ENCODE measurements at regions not wholly inside any gene's neighbourhood (a gene's known extent, or its start where the extent isn't known, plus 50 kb on each side); places are given as distances from the start of the nearest gene placed in this dataset.

- POLR2A ChIA-PET (ENCODE audit: low non-redundant PET), result no interaction called here
- Histone ChIP-seq H3K4me3 (ENCODE audit: low read depth, low read length, poor library complexity, severe bottlenecking) (no peak overlapping the region), H3K27ac (ENCODE audit: low read depth, low read length, poor library complexity, severe bottlenecking) (no peak overlapping the region), H3K4me1 (ENCODE audit: insufficient read depth, low read length, poor library complexity, severe bottlenecking) (no peaks in the 10 kb centered on the region), H3K9me3 (ENCODE audit: low read depth, low read length, poor library complexity, severe bottlenecking) (no peaks in the 10 kb centered on the region), H3K36me3 (ENCODE audit: insufficient read depth, low read length, poor library complexity, severe bottlenecking) (no peaks in the 10 kb centered on the region), H3K27me3 (replicated peaks; ENCODE audit: insufficient read depth, low read depth, low read length, poor library complexity) (no peaks in the 10 kb centered on the region)
- intact Hi-C loops (cut with micrococcal nuclease; ENCODE audit: unreplicated experiment), result no loop called here
- CTCF ChIA-PET, result no interaction called here
- BruUV-seq (replicated peaks), result no TSS peak
- DNase-seq (ENCODE audit: low spot score), result no peak
- TF ChIP-seq, protein P1, sequence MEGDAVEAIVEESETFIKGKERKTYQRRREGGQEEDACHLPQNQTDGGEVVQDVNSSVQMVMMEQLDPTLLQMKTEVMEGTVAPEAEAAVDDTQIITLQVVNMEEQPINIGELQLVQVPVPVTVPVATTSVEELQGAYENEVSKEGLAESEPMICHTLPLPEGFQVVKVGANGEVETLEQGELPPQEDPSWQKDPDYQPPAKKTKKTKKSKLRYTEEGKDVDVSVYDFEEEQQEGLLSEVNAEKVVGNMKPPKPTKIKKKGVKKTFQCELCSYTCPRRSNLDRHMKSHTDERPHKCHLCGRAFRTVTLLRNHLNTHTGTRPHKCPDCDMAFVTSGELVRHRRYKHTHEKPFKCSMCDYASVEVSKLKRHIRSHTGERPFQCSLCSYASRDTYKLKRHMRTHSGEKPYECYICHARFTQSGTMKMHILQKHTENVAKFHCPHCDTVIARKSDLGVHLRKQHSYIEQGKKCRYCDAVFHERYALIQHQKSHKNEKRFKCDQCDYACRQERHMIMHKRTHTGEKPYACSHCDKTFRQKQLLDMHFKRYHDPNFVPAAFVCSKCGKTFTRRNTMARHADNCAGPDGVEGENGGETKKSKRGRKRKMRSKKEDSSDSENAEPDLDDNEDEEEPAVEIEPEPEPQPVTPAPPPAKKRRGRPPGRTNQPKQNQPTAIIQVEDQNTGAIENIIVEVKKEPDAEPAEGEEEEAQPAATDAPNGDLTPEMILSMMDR (conservative IDR thresholded peaks at IDR 0.05; ENCODE audit: low read depth, low read length), result no peak
- no peak for TF ChIP-seq EZH2 (IDR thresholded peaks at IDR 0.05; ENCODE audit: borderline replicate concordance, low read depth, low read length, poor library complexity, severe bottlenecking)
Observed at GRCh38 chr11:19392321-19392720, 151.6 kb upstream of the E2F8 start.

GRCh38 chr11:19391652-19392051 lies 150.9 kb upstream of the E2F8 start:
- H3K27ac ChIP-seq (ENCODE audit: low read depth, low read length, poor library complexity, severe bottlenecking), result no peak overlapping the region
- no peaks in the 10 kb centered on the region for H3K36me3 ChIP-seq (ENCODE audit: insufficient read depth, low read length, poor library complexity, severe bottlenecking)
- DNase-seq (ENCODE audit: low spot score), result no peak
- TF ChIP-seq, protein P1 (conservative IDR thresholded peaks at IDR 0.05; ENCODE audit: low read depth, low read length), result no peak
- no peak for TF ChIP-seq EZH2 (IDR thresholded peaks at IDR 0.05; ENCODE audit: borderline replicate concordance, low read depth, low read length, poor library complexity, severe bottlenecking)
- no TSS peak for BruUV-seq (replicated peaks)
- no peaks in the 10 kb centered on the region for H3K27me3 ChIP-seq (replicated peaks; ENCODE audit: insufficient read depth, low read depth, low read length, poor library complexity)
- intact Hi-C loops (cut with micrococcal nuclease; ENCODE audit: unreplicated experiment), result no loop called here
- ChIA-PET POLR2A (ENCODE audit: low non-redundant PET) (no interaction called here), CTCF (no interaction called here)
- H3K9me3 ChIP-seq (ENCODE audit: low read depth, low read length, poor library complexity, severe bottlenecking), result no peaks in the 10 kb centered on the region
- H3K4me3 ChIP-seq (ENCODE audit: low read depth, low read length, poor library complexity, severe bottlenecking), result no peak overlapping the region
- H3K4me1 ChIP-seq (ENCODE audit: insufficient read depth, low read length, poor library complexity, severe bottlenecking), result no peaks in the 10 kb centered on the region

- ChIA-PET CTCF (no interaction called here), POLR2A (ENCODE audit: low non-redundant PET) (no interaction called here)
- intact Hi-C loops (cut with micrococcal nuclease; ENCODE audit: unreplicated experiment), result no loop called here
- Histone ChIP-seq H3K9me3 (ENCODE audit: low read depth, low read length, poor library complexity, severe bottlenecking) (no peaks in the 10 kb centered on the region), H3K27me3 (replicated peaks; ENCODE audit: insufficient read depth, low read depth, low read length, poor library complexity) (no peaks in the 10 kb centered on the region), H3K27ac (ENCODE audit: low read depth, low read length, poor library complexity, severe bottlenecking) (no peak overlapping the region), H3K36me3 (ENCODE audit: insufficient read depth, low read length, poor library complexity, severe bottlenecking) (no peaks in the 10 kb centered on the region), H3K4me1 (ENCODE audit: insufficient read depth, low read length, poor library complexity, severe bottlenecking) (no peaks in the 10 kb centered on the region), H3K4me3 (ENCODE audit: low read depth, low read length, poor library complexity, severe bottlenecking) (no peak overlapping the region)
- no TSS peak for BruUV-seq (replicated peaks)
- DNase-seq (ENCODE audit: low spot score), result no peak
- no peak for TF ChIP-seq EZH2 (IDR thresholded peaks at IDR 0.05; ENCODE audit: borderline replicate concordance, low read depth, low read length, poor library complexity, severe bottlenecking)
- TF ChIP-seq, protein P1 (conservative IDR thresholded peaks at IDR 0.05; ENCODE audit: low read depth, low read length), result no peak
Observed at GRCh38 chr11:19391026-19391425, 150.3 kb upstream of the E2F8 start.

Data from A673 (cell line).